ENCODE measurements at regions not wholly inside any gene's neighbourhood (a gene's known extent, or its start where the extent isn't known, plus 50 kb on each side); places are given as distances from the start of the nearest gene placed in this dataset.
"Not testable (repeated sequence)": the region's sequence is repeated elsewhere in the genome, so short reads cannot be mapped to it uniquely, and the experiment has no call there.

- peak overlapping the region; percentile 92 for H3K27ac ChIP-seq
- DNase-seq (ENCODE audit: low spot score in 2 of 2) = peak; percentile 93 to 96
- no peaks in the 10 kb centered on the region for H3K9me3 ChIP-seq
- no peak for TF ChIP-seq POLR2A (IDR thresholded peaks at IDR 0.05)
- peak; percentile 98 to 100 (median 99) for TF ChIP-seq POLR2AphosphoS5 (IDR thresholded peaks at IDR 0.05)
- peak in 1 of 3 donors; percentile 5 for TF ChIP-seq CTCF (IDR thresholded peaks at IDR 0.05)
- no peaks in the 10 kb centered on the region for H3K36me3 ChIP-seq
- H3K27me3 ChIP-seq = no peaks in the 10 kb centered on the region
- peaks cover 10% of the 10 kb centered on the region in 2 donors for H3K4me1 ChIP-seq
- intact Hi-C loops (cut with DNase I; ENCODE audit: low total_unique reads) = loop anchor here (5.0 kb wide), 1 partner anchor 162 kb away; the partner anchor contains the start of gene TBL1XR1
- H3K4me3 ChIP-seq = peak overlapping the region; percentile 33 to 60 (median 44)
Measured at GRCh38 chr3:177359593-177360357, 162.5 kb upstream of the TBL1XR1 start.

GRCh38 chr3:177361081-177361938 lies 164.0 kb upstream of the TBL1XR1 start:
- no peak for DNase-seq (ENCODE audit: low spot score in 2 of 2)
- Histone ChIP-seq H3K9me3 (no peaks in the 10 kb centered on the region), H3K36me3 (no peaks in the 10 kb centered on the region), H3K27me3 (no peaks in the 10 kb centered on the region), H3K4me3 (no peak overlapping the region), H3K27ac (peak overlapping the region; percentile 92), H3K4me1 (peaks cover 10% of the 10 kb centered on the region in 2 donors)
- intact Hi-C loops (cut with DNase I; ENCODE audit: low total_unique reads) = no loop called here
- TF ChIP-seq POLR2A (IDR thresholded peaks at IDR 0.05) (no peak), POLR2AphosphoS5 (IDR thresholded peaks at IDR 0.05) (no peak), CTCF (IDR thresholded peaks at IDR 0.05) (no peak)

GRCh38 chr3:177362626-177363025 lies 165.3 kb upstream of the TBL1XR1 start:
- no peak for TF ChIP-seq POLR2AphosphoS5 (IDR thresholded peaks at IDR 0.05)
- TF ChIP-seq POLR2A (IDR thresholded peaks at IDR 0.05) = no peak
- TF ChIP-seq CTCF (IDR thresholded peaks at IDR 0.05) = no peak
- no peak overlapping the region for H3K27ac ChIP-seq
- no peaks in the 10 kb centered on the region for H3K36me3 ChIP-seq
- no peak for DNase-seq (ENCODE audit: low spot score in 2 of 2)
- peaks cover 6% of the 10 kb centered on the region in 2 donors for H3K4me1 ChIP-seq
- no peak overlapping the region for H3K4me3 ChIP-seq
- no peaks in the 10 kb centered on the region for H3K27me3 ChIP-seq
- H3K9me3 ChIP-seq = no peaks in the 10 kb centered on the region
- intact Hi-C loops (cut with DNase I; ENCODE audit: low total_unique reads) = no loop called here

- intact Hi-C loops (cut with DNase I; ENCODE audit: low total_unique reads) = no loop called here
- no peaks in the 10 kb centered on the region for H3K36me3 ChIP-seq
Measured at GRCh38 chr3:177364236-177364635, 167.0 kb upstream of the TBL1XR1 start.

GRCh38 chr3:177365294-177365693 lies 168.0 kb upstream of the TBL1XR1 start:
- intact Hi-C loops (cut with DNase I; ENCODE audit: low total_unique reads); H3K27ac ChIP-seq: not testable (repeated sequence)

More at GRCh38 chr3:177364236-177364635, 167.0 kb upstream of the TBL1XR1 start:
- H3K9me3 ChIP-seq = no peaks in the 10 kb centered on the region
- no peak overlapping the region for H3K27ac ChIP-seq
- no peaks in the 10 kb centered on the region for H3K27me3 ChIP-seq
- no peak overlapping the region for H3K4me3 ChIP-seq
- TF ChIP-seq POLR2A (IDR thresholded peaks at IDR 0.05) (no peak), POLR2AphosphoS5 (IDR thresholded peaks at IDR 0.05) (no peak), CTCF (IDR thresholded peaks at IDR 0.05) (no peak)
- DNase-seq (ENCODE audit: low spot score in 2 of 2) = no peak
- no peaks in the 10 kb centered on the region for H3K4me1 ChIP-seq

More at GRCh38 chr3:177365294-177365693, 168.0 kb upstream of the TBL1XR1 start:
- H3K36me3 ChIP-seq; H3K4me1 ChIP-seq; H3K9me3 ChIP-seq; H3K27me3 ChIP-seq; DNase-seq (ENCODE audit: low spot score in 2 of 2); H3K4me3 ChIP-seq: not testable (repeated sequence)

Data from breast epithelium (tissue), 4 donors.